VCaP (cell line): ENCODE measurements at regions not wholly inside any gene's neighbourhood (a gene's known extent, or its start where the extent isn't known, plus 50 kb on each side); places are given as distances from the start of the nearest gene placed in this dataset.

Experiments used
- H3K27ac ChIP-seq: fragments of 450-650 bp; 2 replicates; pipeline ENCODE4 v1.5.1; 2017
- CTCF ChIP-seq: fragments of 450-650 bp; conservative IDR thresholded peaks from 2 replicates; pipeline ENCODE4 v1.5.1; 2017; ENCODE audit warnings: mild to moderate bottlenecking, moderate library complexity

- H3K27ac ChIP-seq: no peak overlapping the region
- TF ChIP-seq CTCF: no peak
Observed at GRCh38 chr11:70661761-70662501, 263.6 kb downstream of the CTTN start.

GRCh38 chr11:70662691-70663098 is 264.4 kb downstream of the CTTN start:
- H3K27ac ChIP-seq: no peak overlapping the region
- no peak for TF ChIP-seq CTCF

GRCh38 chr11:70663815-70664214 is 265.5 kb downstream of the CTTN start:
- no peak overlapping the region for H3K27ac ChIP-seq
- no peak for TF ChIP-seq CTCF

- no peak for TF ChIP-seq CTCF
- H3K27ac ChIP-seq: no peak overlapping the region
Observed at GRCh38 chr11:70666311-70666710, 268.0 kb downstream of the CTTN start.

GRCh38 chr11:70667767-70668166 is 269.4 kb downstream of the CTTN start:
- H3K27ac ChIP-seq: no peak overlapping the region
- TF ChIP-seq CTCF: no peak

GRCh38 chr11:70668204-70669202 is 270.2 kb downstream of the CTTN start:
- no peak overlapping the region for H3K27ac ChIP-seq
- no peak for TF ChIP-seq CTCF

GRCh38 chr11:70669281-70669680 is 271.0 kb downstream of the CTTN start:
- TF ChIP-seq CTCF: no peak
- H3K27ac ChIP-seq: no peak overlapping the region
